ENCODE measurements at regions not wholly inside any gene's neighbourhood (a gene's known extent, or its start where the extent isn't known, plus 50 kb on each side); places are given as distances from the start of the nearest gene placed in this dataset.

GRCh38 chr7:68401313-68401712, 1197.0 kb upstream of the AUTS2 start:
- no peak overlapping the region for H3K9ac ChIP-seq (ENCODE audit: low read length in 3 of 3)
- FAIRE-seq, result no peak
- H3K27ac ChIP-seq (ENCODE audit: low read depth in 2 of 2, low read length in 2 of 2), result no peak overlapping the region
- intact Hi-C loops (cut with DNase I), result no loop called here
- no peaks in the 10 kb centered on the region for H3K4me1 ChIP-seq (ENCODE audit: control insufficient read depth in 2 of 3, insufficient read depth in 2 of 3, low read depth in 1 of 3, low read length in 3 of 3)
- no peaks in the 10 kb centered on the region for H3K27me3 ChIP-seq (ENCODE audit: control insufficient read depth, insufficient read depth, low read length)
- H3K9me3 ChIP-seq (ENCODE audit: control insufficient read depth in 2 of 3, insufficient read depth in 1 of 3, low read length in 3 of 3), result no peaks in the 10 kb centered on the region
- no peaks in the 10 kb centered on the region for H3K36me3 ChIP-seq (ENCODE audit: control insufficient read depth in 2 of 3, insufficient read depth in 3 of 3, low read length in 3 of 3)
- TF ChIP-seq, protein P1, sequence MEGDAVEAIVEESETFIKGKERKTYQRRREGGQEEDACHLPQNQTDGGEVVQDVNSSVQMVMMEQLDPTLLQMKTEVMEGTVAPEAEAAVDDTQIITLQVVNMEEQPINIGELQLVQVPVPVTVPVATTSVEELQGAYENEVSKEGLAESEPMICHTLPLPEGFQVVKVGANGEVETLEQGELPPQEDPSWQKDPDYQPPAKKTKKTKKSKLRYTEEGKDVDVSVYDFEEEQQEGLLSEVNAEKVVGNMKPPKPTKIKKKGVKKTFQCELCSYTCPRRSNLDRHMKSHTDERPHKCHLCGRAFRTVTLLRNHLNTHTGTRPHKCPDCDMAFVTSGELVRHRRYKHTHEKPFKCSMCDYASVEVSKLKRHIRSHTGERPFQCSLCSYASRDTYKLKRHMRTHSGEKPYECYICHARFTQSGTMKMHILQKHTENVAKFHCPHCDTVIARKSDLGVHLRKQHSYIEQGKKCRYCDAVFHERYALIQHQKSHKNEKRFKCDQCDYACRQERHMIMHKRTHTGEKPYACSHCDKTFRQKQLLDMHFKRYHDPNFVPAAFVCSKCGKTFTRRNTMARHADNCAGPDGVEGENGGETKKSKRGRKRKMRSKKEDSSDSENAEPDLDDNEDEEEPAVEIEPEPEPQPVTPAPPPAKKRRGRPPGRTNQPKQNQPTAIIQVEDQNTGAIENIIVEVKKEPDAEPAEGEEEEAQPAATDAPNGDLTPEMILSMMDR (IDR thresholded peaks at IDR 0.05; ENCODE audit: borderline replicate concordance, extremely low read depth, insufficient read depth), result no peak
- no peak overlapping the region for H3K4me3 ChIP-seq (ENCODE audit: low read length in 3 of 3)
- no peak for DNase-seq

GRCh38 chr7:68406480-68406879, 1191.8 kb upstream of the AUTS2 start:
- FAIRE-seq, result no peak
- H3K9me3 ChIP-seq (ENCODE audit: control insufficient read depth in 2 of 3, insufficient read depth in 1 of 3, low read length in 3 of 3), result no peaks in the 10 kb centered on the region
- no peaks in the 10 kb centered on the region for H3K4me1 ChIP-seq (ENCODE audit: control insufficient read depth in 2 of 3, insufficient read depth in 2 of 3, low read depth in 1 of 3, low read length in 3 of 3)
- no peak for DNase-seq
- H3K9ac ChIP-seq (ENCODE audit: low read length in 3 of 3), result no peak overlapping the region
- H3K27me3 ChIP-seq (ENCODE audit: control insufficient read depth, insufficient read depth, low read length), result no peaks in the 10 kb centered on the region
- no peak overlapping the region for H3K4me3 ChIP-seq (ENCODE audit: low read length in 3 of 3)
- intact Hi-C loops (cut with DNase I), result no loop called here
- no peak overlapping the region for H3K27ac ChIP-seq (ENCODE audit: low read depth in 2 of 2, low read length in 2 of 2)
- TF ChIP-seq, protein P1 (IDR thresholded peaks at IDR 0.05; ENCODE audit: borderline replicate concordance, extremely low read depth, insufficient read depth), result no peak
- H3K36me3 ChIP-seq (ENCODE audit: control insufficient read depth in 2 of 3, insufficient read depth in 3 of 3, low read length in 3 of 3), result no peaks in the 10 kb centered on the region

- intact Hi-C loops (cut with DNase I), result no loop called here
- no peaks in the 10 kb centered on the region for H3K9me3 ChIP-seq (ENCODE audit: control insufficient read depth in 2 of 3, insufficient read depth in 1 of 3, low read length in 3 of 3)
- no peaks in the 10 kb centered on the region for H3K4me1 ChIP-seq (ENCODE audit: control insufficient read depth in 2 of 3, insufficient read depth in 2 of 3, low read depth in 1 of 3, low read length in 3 of 3)
- no peak overlapping the region for H3K27ac ChIP-seq (ENCODE audit: low read depth in 2 of 2, low read length in 2 of 2)
- no peaks in the 10 kb centered on the region for H3K27me3 ChIP-seq (ENCODE audit: control insufficient read depth, insufficient read depth, low read length)
- no peaks in the 10 kb centered on the region for H3K36me3 ChIP-seq (ENCODE audit: control insufficient read depth in 2 of 3, insufficient read depth in 3 of 3, low read length in 3 of 3)
- FAIRE-seq (no peak), DNase-seq (no peak)
- H3K4me3 ChIP-seq (ENCODE audit: low read length in 3 of 3), result no peak overlapping the region
- no peak overlapping the region for H3K9ac ChIP-seq (ENCODE audit: low read length in 3 of 3)
- TF ChIP-seq, protein P1 (IDR thresholded peaks at IDR 0.05; ENCODE audit: borderline replicate concordance, extremely low read depth, insufficient read depth), result no peak
Observed at GRCh38 chr7:68407460-68407859, 1190.8 kb upstream of the AUTS2 start.

DNA sequence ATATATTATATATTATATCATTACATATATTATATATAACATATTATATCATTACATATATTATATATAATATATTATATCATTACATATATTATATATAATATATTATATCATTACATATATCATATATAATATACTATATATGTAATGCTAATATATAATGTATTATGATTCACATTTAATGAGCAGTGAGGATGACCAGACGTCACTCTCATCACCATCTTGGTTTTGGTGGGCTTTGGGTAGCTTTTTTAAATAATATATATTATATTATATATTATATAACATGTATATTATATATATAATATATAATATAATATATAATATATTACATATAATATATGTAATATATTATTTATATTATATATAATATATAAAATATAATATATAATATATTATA, 1189.4 kb upstream of the AUTS2 start:
- H3K4me1 ChIP-seq (ENCODE audit: control insufficient read depth in 2 of 3, insufficient read depth in 2 of 3, low read depth in 1 of 3, low read length in 3 of 3), result no peaks in the 10 kb centered on the region
- H3K27ac ChIP-seq (ENCODE audit: low read depth in 2 of 2, low read length in 2 of 2), result no peak overlapping the region
- TF ChIP-seq, protein P1 (IDR thresholded peaks at IDR 0.05; ENCODE audit: borderline replicate concordance, extremely low read depth, insufficient read depth), result no peak
- H3K27me3 ChIP-seq (ENCODE audit: control insufficient read depth, insufficient read depth, low read length), result no peaks in the 10 kb centered on the region
- H3K4me3 ChIP-seq (ENCODE audit: low read length in 3 of 3), result no peak overlapping the region
- FAIRE-seq (no peak), DNase-seq (no peak)
- no peak overlapping the region for H3K9ac ChIP-seq (ENCODE audit: low read length in 3 of 3)
- no peaks in the 10 kb centered on the region for H3K36me3 ChIP-seq (ENCODE audit: control insufficient read depth in 2 of 3, insufficient read depth in 3 of 3, low read length in 3 of 3)
- H3K9me3 ChIP-seq (ENCODE audit: control insufficient read depth in 2 of 3, insufficient read depth in 1 of 3, low read length in 3 of 3), result no peaks in the 10 kb centered on the region
- intact Hi-C loops (cut with DNase I), result no loop called here

Measured in kidney (tissue), 13 donors.